HG03039 (cell line): ENCODE measurements at regions not wholly inside any gene's neighbourhood (a gene's known extent, or its start where the extent isn't known, plus 50 kb on each side); places are given as distances from the start of the nearest gene placed in this dataset.
"Not testable (repeated sequence)": the region's sequence is repeated elsewhere in the genome, so short reads cannot be mapped to it uniquely, and the experiment has no call there.

Source experiments
- ATAC-seq: cut with Tn5 transposase; IDR thresholded peaks from one replicate; pipeline ENCODE4 v1.9.1; 2021; ENCODE audit warnings: mild to moderate bottlenecking, moderate library complexity; ENCODE audit not compliant: unreplicated experiment

- ATAC-seq: no peak
Measured at GRCh38 chr13:88802886-88803285, 1131.7 kb downstream of the SLITRK5 start.

- ATAC-seq: no peak
Measured at GRCh38 chr13:88806438-88806837, 1135.3 kb downstream of the SLITRK5 start.

DNA sequence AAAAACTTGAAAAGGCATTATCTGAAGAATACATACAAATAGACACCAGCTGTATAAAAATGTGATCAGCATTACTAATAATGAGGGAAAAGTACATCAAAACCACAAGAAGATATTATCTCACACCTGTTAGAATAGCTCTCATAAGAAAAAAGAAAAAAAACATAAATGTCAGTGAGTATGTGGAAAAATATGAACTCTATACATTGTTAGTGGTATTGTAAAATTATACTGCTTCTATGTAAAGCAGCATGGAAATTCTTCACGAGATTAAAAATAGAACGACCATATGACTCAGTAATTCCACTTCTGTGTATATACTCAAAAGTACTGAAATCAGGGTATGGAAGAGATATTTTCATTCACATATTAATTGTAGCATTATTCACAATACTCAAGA is 1146.4 kb downstream of the SLITRK5 start:
- no peak for ATAC-seq

- no peak for ATAC-seq
Measured at GRCh38 chr13:88823114-88823513, 1151.9 kb downstream of the SLITRK5 start.

DNA sequence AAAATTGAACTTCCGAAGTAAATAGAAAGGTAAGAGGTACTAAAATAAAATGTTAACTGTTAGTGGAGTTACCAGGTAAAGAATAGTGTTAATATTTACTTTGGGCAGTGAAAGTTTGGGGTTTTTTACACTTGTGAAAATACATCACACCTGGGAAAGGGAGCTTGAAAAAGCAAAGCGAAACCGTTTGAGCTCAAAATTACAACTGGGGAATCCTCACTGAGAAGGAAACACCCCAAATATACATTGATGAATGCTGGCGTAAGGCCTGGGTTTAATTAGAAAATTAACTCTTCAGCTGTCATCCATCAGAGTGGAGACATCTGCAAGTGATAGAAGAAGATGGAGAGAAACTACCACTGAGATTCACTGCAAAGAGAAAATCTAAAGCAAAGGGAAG is 1153.0 kb downstream of the SLITRK5 start:
- no peak for ATAC-seq

DNA sequence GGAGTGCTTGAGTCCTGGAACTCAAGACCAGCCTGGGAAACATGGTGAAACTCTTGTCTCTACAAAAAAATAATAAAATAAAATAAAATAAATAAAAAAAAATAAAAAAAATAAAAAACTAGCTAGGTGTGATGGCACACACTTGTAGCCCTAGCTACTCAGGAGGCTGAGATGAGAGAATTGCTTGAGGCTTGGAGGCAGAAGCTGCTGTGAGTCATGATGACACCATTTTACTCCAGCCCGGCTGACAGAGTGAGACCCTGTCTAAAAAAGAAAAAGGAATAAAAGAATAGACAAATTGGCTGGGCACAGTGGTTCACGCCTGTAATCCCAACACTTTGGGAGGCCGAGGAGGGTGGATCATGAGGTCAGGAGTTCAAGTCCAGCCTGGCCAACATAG is 1168.9 kb downstream of the SLITRK5 start:
- ATAC-seq: no peak

- ATAC-seq: not testable (repeated sequence)
Measured at GRCh38 chr13:88852293-88852692, 1181.1 kb downstream of the SLITRK5 start.

DNA sequence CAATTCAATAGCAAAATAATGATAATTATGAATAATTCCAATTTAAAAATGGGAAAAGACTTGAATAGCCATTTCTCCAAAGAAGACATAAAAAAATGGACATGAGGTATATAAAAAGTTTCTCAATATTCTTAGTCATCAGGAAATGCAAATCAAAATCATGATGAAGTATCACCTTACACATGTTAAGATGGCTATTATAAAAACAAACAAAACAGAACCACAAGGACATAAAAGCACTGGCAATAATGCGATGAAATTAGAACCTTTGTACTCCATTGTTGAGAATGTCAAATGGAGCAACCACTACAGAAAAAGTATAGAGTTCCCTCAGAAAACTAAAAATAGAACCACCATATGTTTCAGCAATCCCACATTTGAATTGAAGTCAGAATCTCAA is 1186.1 kb downstream of the SLITRK5 start:
- ATAC-seq: no peak

DNA sequence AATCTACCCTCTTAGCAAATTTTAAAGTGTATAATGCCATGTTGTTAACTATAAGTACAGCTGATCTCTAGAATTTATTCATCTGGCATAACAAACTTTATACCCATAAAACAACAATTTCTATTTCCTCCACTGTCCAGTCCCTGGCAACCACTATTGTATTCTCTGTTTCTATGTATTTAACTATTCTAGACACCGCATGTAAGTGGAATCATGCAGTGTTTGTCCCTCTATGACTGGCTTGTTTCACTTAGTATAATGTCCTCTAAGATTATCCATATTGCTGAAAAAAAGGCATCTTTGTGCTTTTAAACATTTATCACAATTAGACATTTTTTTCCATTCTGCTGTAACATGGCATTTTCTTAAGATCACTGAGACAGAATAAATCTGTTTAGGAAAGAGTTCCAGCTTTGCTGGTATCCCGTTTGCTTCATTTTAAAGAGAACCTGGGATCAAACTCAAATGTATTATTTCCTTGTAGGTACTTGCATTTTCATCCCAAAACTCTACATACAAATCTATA is 1191.0 kb downstream of the SLITRK5 start:
- no peak for ATAC-seq

DNA sequence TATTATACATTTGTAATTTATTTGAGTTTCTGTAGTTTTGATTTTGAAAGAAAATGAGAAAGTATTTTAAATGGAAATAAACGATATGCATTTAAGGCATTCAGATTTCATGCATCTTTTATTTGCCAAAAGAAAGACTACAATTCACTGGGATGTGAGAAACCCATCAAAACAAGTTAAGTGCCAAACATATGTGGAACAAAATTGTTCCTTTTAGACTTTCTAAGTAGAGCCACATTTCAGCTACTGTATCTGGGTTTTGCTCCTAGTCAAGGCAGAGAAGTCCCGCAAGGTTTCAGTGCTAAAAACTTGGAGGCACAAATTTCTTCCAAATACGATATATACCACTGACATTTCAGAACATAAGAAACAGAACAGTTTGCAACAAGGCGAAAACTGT is 1191.9 kb downstream of the SLITRK5 start:
- no peak for ATAC-seq

GRCh38 chr13:88866195-88866594 is 1195.0 kb downstream of the SLITRK5 start:
- ATAC-seq: no peak

- ATAC-seq: no peak
Measured at GRCh38 chr13:88883741-88884140, 1212.6 kb downstream of the SLITRK5 start.

DNA sequence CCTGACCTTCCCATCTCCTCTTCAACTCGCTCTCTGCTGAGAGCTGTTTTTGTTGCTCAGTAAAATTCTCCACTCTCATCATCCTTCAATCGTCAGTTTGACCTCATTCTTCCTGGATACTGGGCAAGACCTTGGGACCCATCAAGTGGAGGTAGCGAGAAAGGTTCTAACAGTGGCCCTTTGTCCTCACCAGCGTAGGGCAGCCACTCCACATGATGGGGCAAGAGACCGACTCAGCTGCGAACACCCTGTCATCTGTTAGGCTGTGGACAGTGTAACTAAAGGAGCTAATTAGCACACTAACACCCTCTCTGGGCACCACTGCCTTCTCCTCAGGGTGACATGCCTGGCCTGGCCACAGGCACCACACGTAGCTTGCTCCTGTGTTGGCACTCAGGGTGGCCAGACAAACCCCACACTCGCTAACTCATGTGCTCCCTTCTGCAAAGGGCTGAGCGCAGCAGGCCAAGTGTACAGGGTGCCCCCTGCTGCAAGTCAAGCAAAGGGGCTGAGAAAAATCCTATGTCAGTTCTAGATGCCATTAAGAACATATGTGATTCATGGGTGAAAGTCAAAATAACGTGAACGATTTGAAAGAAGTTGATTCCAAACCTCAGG is 1216.0 kb downstream of the SLITRK5 start:
- no peak for ATAC-seq

GRCh38 chr13:88895261-88895941 is 1224.2 kb downstream of the SLITRK5 start:
- ATAC-seq: no peak

- ATAC-seq: no peak
Measured at GRCh38 chr13:88896466-88896865, 1225.3 kb downstream of the SLITRK5 start.

GRCh38 chr13:88908961-88909441 is 1237.8 kb downstream of the SLITRK5 start:
- no peak for ATAC-seq

DNA sequence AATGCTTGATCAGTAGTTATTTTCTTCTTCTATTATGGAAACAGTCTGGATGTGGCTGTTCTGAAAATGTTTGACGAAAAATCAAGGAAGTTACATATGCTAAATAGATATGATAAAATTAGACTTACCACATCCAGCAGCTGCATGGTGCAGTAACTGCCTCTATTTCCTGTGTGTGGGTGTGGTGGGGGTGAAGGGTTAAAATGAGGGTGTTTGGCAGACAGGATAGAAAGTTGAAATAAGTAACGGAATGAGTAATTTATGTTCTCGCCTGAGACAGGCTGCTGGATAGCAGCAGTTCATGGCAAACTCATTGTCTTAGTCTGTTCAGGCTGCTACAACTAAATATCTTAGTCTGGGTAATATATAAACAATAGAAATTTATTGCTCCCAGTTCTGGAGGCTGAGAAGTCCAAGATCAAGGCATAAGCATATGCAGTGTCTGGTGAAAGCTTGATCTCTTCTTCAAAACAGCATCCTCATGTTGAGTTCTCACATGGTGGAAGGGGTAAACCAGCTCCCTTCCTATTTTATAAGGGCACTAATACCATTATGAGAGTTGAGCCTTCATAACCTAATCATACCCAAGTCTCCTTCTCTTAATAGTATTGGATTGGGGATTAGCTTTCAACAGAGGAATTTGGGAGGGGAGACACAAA is 1248.9 kb downstream of the SLITRK5 start:
- ATAC-seq: peak; percentile 56

DNA sequence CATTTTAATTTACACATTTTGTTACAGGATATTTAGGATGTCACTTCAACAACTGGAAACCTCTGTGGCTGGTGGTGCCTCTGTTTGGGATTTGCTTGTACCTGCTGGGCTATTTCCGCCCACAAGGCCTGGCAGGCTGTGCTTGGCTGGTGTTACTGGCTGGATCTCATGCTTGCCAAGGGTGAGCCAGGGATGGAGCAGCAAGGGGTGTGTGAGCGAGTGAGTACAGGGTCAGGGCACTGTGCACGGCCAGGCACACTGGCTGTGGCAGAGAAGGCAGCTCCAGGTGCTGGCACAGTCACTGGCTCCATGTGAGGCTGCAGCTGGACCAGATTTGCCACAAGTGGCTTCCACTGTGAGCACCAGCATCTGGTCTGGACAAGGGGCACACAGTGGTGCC is 1254.8 kb downstream of the SLITRK5 start:
- ATAC-seq: no peak

DNA sequence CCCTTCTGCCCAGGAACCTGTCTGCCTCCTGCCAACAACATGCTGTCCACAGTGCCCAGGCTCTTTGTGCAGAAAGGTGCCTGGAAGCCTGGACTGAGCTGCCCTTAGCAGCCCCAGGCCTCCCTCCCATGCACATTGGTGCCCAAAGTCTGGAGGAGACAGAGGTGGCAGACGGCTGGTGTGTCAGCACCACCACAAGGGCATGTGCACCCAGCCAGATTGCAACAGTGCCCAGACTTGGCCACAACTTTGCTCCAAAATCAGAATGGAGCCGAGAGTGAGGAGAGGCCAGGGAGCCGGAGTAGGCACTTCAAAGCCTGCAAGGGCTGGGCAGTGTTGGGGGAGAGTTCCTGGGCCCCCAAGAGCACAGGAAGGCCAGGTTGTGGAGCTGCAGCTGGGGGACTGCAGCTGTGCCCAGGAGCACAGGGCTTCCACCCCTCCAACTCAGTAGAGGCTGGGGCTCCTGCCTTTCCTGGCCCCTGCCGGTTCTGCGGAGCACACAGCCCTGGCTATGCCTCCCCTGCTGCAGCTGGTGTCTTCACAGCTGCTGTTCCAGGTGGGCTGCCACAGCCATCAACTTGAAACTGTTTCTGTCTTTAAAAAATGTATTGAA is 1255.8 kb downstream of the SLITRK5 start:
- no peak for ATAC-seq

DNA sequence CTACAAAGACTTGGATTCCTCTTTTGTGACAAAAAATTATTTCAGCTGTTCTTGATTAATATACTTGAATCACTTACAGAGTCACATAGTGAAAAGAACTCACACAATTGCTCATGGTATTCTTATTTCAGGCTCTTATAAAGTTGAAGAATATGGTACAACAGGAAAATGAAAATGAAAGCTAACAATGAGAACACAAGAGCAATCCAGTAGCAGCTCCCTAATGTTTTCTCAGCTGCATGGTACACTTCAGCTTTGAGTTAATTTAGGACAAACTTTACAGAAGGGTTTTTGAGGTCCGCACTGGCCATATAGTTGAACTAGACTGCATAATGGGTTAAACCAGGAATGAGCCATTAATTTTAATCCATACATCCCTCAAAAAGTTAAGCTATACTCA is 1261.8 kb downstream of the SLITRK5 start:
- no peak for ATAC-seq

GRCh38 chr13:88937384-88937783 is 1266.2 kb downstream of the SLITRK5 start:
- no peak for ATAC-seq
